HCT116 (cell line): ENCODE measurements at regions not wholly inside any gene's neighbourhood (a gene's known extent, or its start where the extent isn't known, plus 50 kb on each side); places are given as distances from the start of the nearest gene placed in this dataset.

Experiments used
- CEBPB ChIP-seq: IDR thresholded peaks from 2 replicates; pipeline ENCODE4 v1.6.1; 2012; ENCODE audit warnings: low read depth
- EZH2 ChIP-seq: fragments of 200-600 bp; sonication (generic); IDR thresholded peaks from 2 replicates; pipeline ENCODE4 v1.6.1; 2017; ENCODE audit warnings: antibody characterized with exemption, mixed run types
- POLR2A ChIP-seq: IDR thresholded peaks from 2 replicates; pipeline ENCODE4 v1.7.0; 2011; ENCODE audit warnings: borderline replicate concordance; ENCODE audit not compliant: insufficient read depth, insufficient read length; ENCODE audit errors: extremely low read depth
- POLR2AphosphoS5 ChIP-seq: IDR thresholded peaks from 2 replicates; pipeline ENCODE4 v1.6.1; 2011; ENCODE audit warnings: mild to moderate bottlenecking, low read depth, low read length, moderate library complexity
- RAD21 ChIP-seq: IDR thresholded peaks from 2 replicates; pipeline ENCODE4 v1.6.1; 2012; ENCODE audit warnings: low read depth, mild to moderate bottlenecking
- SIN3A ChIP-seq: IDR thresholded peaks from 2 replicates; pipeline ENCODE4 v1.6.1; 2012; ENCODE audit warnings: low read depth
- SP1 ChIP-seq: IDR thresholded peaks from 2 replicates; pipeline ENCODE4 v1.6.1; 2012; ENCODE audit warnings: low read depth
- TCF7L2 ChIP-seq: IDR thresholded peaks from 2 replicates; pipeline ENCODE4 v1.7.0; 2011; ENCODE audit warnings: borderline replicate concordance, inconsistent platforms; ENCODE audit not compliant: insufficient read depth, insufficient read length; ENCODE audit errors: extremely low read depth
- ZFX ChIP-seq: fragments of 450-650 bp; IDR thresholded peaks from 2 replicates; pipeline ENCODE4 v1.6.1; 2017
- ZNF274 ChIP-seq: fragments of 200-500 bp; sonication (Bioruptor generic); IDR thresholded peaks from 2 replicates; pipeline ENCODE4 v1.6.1; 2014; ENCODE audit warnings: mild to moderate bottlenecking, low read depth, low read length, inconsistent platforms
- TF ChIP-seq, protein P1 (sequence below), 3 experiments: fragments of 200-600 bp in 1 of 3; sonication (generic) in 1 of 3; IDR thresholded peaks in 2 of 3; conservative IDR thresholded peaks in 1 of 3; 2 replicates each; pipeline ENCODE4 v1.5.1; 2012 to 2017; ENCODE audit warnings: low read depth in 2 of 3, low read length in 2 of 3, antibody characterized with exemption in 1 of 3, borderline replicate concordance in 1 of 3, control low read depth in 1 of 3, mild to moderate bottlenecking in 1 of 3, mixed read lengths in 1 of 3, mixed run types in 1 of 3, moderate library complexity in 1 of 3; ENCODE audit not compliant: insufficient read depth in 1 of 3
- TF ChIP-seq, protein P2 (sequence below): IDR thresholded peaks from 2 replicates; pipeline ENCODE4 v1.6.1; 2012; ENCODE audit warnings: low read depth
- TF ChIP-seq, protein P3 (sequence below): IDR thresholded peaks from 2 replicates; pipeline ENCODE4 v1.6.1; 2011; ENCODE audit warnings: mild to moderate bottlenecking, low read length, moderate library complexity; ENCODE audit not compliant: insufficient replicate concordance; ENCODE audit errors: extremely low read depth
- TF ChIP-seq, protein P4 (sequence below): IDR thresholded peaks from 2 replicates; pipeline ENCODE4 v1.6.1; 2012

DNA sequence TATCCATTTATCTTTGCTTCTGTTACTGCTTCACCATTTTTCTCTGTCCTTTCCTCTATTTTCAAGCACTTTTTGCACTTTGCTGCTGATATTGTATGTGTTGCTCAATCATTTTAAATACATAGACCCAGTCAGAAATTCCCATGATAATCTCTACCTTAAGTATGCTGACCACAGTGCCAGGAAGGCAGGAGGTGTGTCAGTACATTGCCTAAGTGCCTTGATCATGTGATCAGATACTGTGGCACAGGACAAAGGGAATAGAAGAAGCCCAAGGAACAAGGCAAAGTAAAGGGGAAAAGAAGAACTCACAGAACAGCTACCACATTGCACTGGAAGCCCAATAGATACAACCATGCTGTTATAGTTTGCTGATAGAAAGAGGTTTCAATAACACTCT lies 53.7 kb upstream of the CD36 start:
- TF ChIP-seq POLR2A (no peak), POLR2AphosphoS5 (no peak), EZH2 (no peak), SP1 (no peak), RAD21 (no peak), ZNF274 (no peak), TCF7L2 (no peak), ZFX (no peak), CEBPB (0 out of 2 replicates have a peak, but pooled peaks have one; percentile 31), SIN3A (no peak)
- TF ChIP-seq, protein P1, sequence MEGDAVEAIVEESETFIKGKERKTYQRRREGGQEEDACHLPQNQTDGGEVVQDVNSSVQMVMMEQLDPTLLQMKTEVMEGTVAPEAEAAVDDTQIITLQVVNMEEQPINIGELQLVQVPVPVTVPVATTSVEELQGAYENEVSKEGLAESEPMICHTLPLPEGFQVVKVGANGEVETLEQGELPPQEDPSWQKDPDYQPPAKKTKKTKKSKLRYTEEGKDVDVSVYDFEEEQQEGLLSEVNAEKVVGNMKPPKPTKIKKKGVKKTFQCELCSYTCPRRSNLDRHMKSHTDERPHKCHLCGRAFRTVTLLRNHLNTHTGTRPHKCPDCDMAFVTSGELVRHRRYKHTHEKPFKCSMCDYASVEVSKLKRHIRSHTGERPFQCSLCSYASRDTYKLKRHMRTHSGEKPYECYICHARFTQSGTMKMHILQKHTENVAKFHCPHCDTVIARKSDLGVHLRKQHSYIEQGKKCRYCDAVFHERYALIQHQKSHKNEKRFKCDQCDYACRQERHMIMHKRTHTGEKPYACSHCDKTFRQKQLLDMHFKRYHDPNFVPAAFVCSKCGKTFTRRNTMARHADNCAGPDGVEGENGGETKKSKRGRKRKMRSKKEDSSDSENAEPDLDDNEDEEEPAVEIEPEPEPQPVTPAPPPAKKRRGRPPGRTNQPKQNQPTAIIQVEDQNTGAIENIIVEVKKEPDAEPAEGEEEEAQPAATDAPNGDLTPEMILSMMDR (IDR thresholded peaks at IDR 0.05 in 2 of 3, conservative IDR thresholded peaks at IDR 0.05 in 1 of 3; ENCODE audit: borderline replicate concordance in 1 of 3, insufficient read depth in 1 of 3, low read depth in 2 of 3, low read length in 2 of 3): no peak
- TF ChIP-seq, protein P2, sequence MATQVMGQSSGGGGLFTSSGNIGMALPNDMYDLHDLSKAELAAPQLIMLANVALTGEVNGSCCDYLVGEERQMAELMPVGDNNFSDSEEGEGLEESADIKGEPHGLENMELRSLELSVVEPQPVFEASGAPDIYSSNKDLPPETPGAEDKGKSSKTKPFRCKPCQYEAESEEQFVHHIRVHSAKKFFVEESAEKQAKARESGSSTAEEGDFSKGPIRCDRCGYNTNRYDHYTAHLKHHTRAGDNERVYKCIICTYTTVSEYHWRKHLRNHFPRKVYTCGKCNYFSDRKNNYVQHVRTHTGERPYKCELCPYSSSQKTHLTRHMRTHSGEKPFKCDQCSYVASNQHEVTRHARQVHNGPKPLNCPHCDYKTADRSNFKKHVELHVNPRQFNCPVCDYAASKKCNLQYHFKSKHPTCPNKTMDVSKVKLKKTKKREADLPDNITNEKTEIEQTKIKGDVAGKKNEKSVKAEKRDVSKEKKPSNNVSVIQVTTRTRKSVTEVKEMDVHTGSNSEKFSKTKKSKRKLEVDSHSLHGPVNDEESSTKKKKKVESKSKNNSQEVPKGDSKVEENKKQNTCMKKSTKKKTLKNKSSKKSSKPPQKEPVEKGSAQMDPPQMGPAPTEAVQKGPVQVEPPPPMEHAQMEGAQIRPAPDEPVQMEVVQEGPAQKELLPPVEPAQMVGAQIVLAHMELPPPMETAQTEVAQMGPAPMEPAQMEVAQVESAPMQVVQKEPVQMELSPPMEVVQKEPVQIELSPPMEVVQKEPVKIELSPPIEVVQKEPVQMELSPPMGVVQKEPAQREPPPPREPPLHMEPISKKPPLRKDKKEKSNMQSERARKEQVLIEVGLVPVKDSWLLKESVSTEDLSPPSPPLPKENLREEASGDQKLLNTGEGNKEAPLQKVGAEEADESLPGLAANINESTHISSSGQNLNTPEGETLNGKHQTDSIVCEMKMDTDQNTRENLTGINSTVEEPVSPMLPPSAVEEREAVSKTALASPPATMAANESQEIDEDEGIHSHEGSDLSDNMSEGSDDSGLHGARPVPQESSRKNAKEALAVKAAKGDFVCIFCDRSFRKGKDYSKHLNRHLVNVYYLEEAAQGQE: no peak
- TF ChIP-seq, protein P3, sequence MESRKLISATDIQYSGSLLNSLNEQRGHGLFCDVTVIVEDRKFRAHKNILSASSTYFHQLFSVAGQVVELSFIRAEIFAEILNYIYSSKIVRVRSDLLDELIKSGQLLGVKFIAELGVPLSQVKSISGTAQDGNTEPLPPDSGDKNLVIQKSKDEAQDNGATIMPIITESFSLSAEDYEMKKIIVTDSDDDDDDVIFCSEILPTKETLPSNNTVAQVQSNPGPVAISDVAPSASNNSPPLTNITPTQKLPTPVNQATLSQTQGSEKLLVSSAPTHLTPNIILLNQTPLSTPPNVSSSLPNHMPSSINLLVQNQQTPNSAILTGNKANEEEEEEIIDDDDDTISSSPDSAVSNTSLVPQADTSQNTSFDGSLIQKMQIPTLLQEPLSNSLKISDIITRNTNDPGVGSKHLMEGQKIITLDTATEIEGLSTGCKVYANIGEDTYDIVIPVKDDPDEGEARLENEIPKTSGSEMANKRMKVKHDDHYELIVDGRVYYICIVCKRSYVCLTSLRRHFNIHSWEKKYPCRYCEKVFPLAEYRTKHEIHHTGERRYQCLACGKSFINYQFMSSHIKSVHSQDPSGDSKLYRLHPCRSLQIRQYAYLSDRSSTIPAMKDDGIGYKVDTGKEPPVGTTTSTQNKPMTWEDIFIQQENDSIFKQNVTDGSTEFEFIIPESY: no peak
- TF ChIP-seq, protein P4, sequence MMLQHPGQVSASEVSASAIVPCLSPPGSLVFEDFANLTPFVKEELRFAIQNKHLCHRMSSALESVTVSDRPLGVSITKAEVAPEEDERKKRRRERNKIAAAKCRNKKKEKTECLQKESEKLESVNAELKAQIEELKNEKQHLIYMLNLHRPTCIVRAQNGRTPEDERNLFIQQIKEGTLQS: no peak
